Mesendoderm (in vitro differentiated cells): ENCODE measurements at regions not wholly inside any gene's neighbourhood (a gene's known extent, or its start where the extent isn't known, plus 50 kb on each side); places are given as distances from the start of the nearest gene placed in this dataset.

Experiments
- DNase-seq: peaks from one replicate; pipeline ENCODE4 v3.0.0; 2013
- H2AK5ac ChIP-seq: 2 replicates; pipeline ENCODE4 v1.6.1; 2013; ENCODE audit warnings: low read length, inconsistent platforms
- H2BK120ac ChIP-seq: 2 replicates; pipeline ENCODE4 v1.6.1; 2013; ENCODE audit warnings: low read depth, mild to moderate bottlenecking, low read length, moderate library complexity, mixed read lengths
- H2BK15ac ChIP-seq: replicated peaks from 2 replicates; pipeline ENCODE4 v1.6.1; 2013; ENCODE audit warnings: low read depth, mild to moderate bottlenecking, moderate library complexity
- H2BK5ac ChIP-seq: 2 replicates; pipeline ENCODE4 v1.6.1; 2013; ENCODE audit warnings: low read length, inconsistent platforms
- H3K18ac ChIP-seq: 2 replicates; pipeline ENCODE4 v1.6.1; 2013; ENCODE audit warnings: mild to moderate bottlenecking, low read length, mixed read lengths
- H3K23ac ChIP-seq: one replicate; pipeline ENCODE4 v1.6.1; 2013; ENCODE audit warnings: low read length
- H3K27ac ChIP-seq: 2 replicates; pipeline ENCODE4 v1.5.1; 2013; ENCODE audit warnings: low read depth, mild to moderate bottlenecking, inconsistent platforms, low read length, moderate library complexity
- H3K27me3 ChIP-seq: 2 replicates; pipeline ENCODE4 v1.6.1; 2013; ENCODE audit warnings: low read length, control low read depth, mild to moderate bottlenecking, inconsistent platforms; ENCODE audit not compliant: insufficient read depth, poor library complexity
- H3K36me3 ChIP-seq: 2 replicates; pipeline ENCODE4 v1.6.1; 2013; ENCODE audit warnings: low read length, inconsistent platforms; ENCODE audit not compliant: control insufficient read depth, insufficient read depth
- H3K4ac ChIP-seq: one replicate; pipeline ENCODE4 v1.6.1; 2013; ENCODE audit warnings: low read depth, mild to moderate bottlenecking, low read length, moderate library complexity
- H3K4me1 ChIP-seq: 2 replicates; pipeline ENCODE4 v1.6.1; 2013; ENCODE audit warnings: low read depth, low read length, inconsistent platforms; ENCODE audit not compliant: control insufficient read depth
- H3K4me2 ChIP-seq: 2 replicates; pipeline ENCODE4 v1.6.1; 2013; ENCODE audit warnings: low read length
- H3K4me3 ChIP-seq: 2 replicates; pipeline ENCODE4 v1.5.1; 2013; ENCODE audit warnings: mild to moderate bottlenecking, low read length
- H3K56ac ChIP-seq: one replicate; pipeline ENCODE4 v1.6.1; 2013; ENCODE audit warnings: low read length
- H3K79me1 ChIP-seq: 2 replicates; pipeline ENCODE4 v1.6.1; 2013; ENCODE audit warnings: low read length, inconsistent platforms
- H3K79me2 ChIP-seq: 2 replicates; pipeline ENCODE4 v1.6.1; 2013; ENCODE audit warnings: mild to moderate bottlenecking, low read length; ENCODE audit not compliant: control insufficient read depth, insufficient read depth
- H3K9ac ChIP-seq: 2 replicates; pipeline ENCODE4 v1.6.1; 2013; ENCODE audit warnings: low read length, inconsistent platforms
- H4K5ac ChIP-seq: one replicate; pipeline ENCODE4 v1.6.1; 2013; ENCODE audit warnings: low read length
- H4K8ac ChIP-seq: one replicate; pipeline ENCODE4 v1.6.1; 2013; ENCODE audit warnings: low read depth, mild to moderate bottlenecking, control low read depth, low read length, moderate library complexity
- WGBS: extraction: QIAGEN DNeasy Blood & Tissue Kit; methylation state at CpG from one replicate; pipeline ENCODE4 v1.1.7; 2013; ENCODE audit warnings: low lambda C conversion rate, missing lambda C conversion rate; ENCODE audit not compliant: insufficient coverage; ENCODE audit errors: extremely low coverage; 5-methylcytosine and 5-hydroxymethylcytosine counted together

GRCh38 chr21:36555199-36555800 lies 75.4 kb upstream of the CLDN14 start:
- Histone ChIP-seq H3K4me2 (no peak overlapping the region), H4K5ac (no peak overlapping the region), H2BK120ac (no peak overlapping the region), H3K4me3 (no peak overlapping the region), H3K4ac (no peak overlapping the region), H2BK5ac (no peak overlapping the region), H3K4me1 (no peaks in the 10 kb centered on the region), H3K9ac (no peak overlapping the region), H3K27ac (no peak overlapping the region), H3K56ac (no peak overlapping the region), H3K18ac (no peak overlapping the region), H2AK5ac (no peak overlapping the region), H3K27me3 (no peaks in the 10 kb centered on the region), H4K8ac (no peak overlapping the region), H3K79me2 (no peaks in the 10 kb centered on the region), H2BK15ac (no peak overlapping the region), H3K23ac (no peak overlapping the region), H3K79me1 (no peaks in the 10 kb centered on the region), H3K36me3 (no peaks in the 10 kb centered on the region)
- no peak for DNase-seq
- no CpG with 5 or more reads among the region's 16 CpGs for WGBS

- Histone ChIP-seq H3K56ac (no peak overlapping the region), H3K18ac (no peak overlapping the region), H3K27me3 (no peaks in the 10 kb centered on the region), H4K5ac (no peak overlapping the region), H3K4me3 (no peak overlapping the region), H3K9ac (no peak overlapping the region), H2AK5ac (no peak overlapping the region), H3K23ac (no peak overlapping the region), H3K36me3 (no peaks in the 10 kb centered on the region), H3K27ac (no peak overlapping the region), H3K4ac (no peak overlapping the region), H3K79me2 (no peaks in the 10 kb centered on the region), H3K4me2 (no peak overlapping the region), H4K8ac (no peak overlapping the region), H3K79me1 (no peaks in the 10 kb centered on the region), H3K4me1 (no peaks in the 10 kb centered on the region), H2BK120ac (no peak overlapping the region), H2BK15ac (no peak overlapping the region), H2BK5ac (no peak overlapping the region)
- DNase-seq, result no peak
- WGBS, result no CpG with 5 or more reads among the region's 3 CpGs
Measured at GRCh38 chr21:36557316-36557715, 77.4 kb upstream of the CLDN14 start.

DNA sequence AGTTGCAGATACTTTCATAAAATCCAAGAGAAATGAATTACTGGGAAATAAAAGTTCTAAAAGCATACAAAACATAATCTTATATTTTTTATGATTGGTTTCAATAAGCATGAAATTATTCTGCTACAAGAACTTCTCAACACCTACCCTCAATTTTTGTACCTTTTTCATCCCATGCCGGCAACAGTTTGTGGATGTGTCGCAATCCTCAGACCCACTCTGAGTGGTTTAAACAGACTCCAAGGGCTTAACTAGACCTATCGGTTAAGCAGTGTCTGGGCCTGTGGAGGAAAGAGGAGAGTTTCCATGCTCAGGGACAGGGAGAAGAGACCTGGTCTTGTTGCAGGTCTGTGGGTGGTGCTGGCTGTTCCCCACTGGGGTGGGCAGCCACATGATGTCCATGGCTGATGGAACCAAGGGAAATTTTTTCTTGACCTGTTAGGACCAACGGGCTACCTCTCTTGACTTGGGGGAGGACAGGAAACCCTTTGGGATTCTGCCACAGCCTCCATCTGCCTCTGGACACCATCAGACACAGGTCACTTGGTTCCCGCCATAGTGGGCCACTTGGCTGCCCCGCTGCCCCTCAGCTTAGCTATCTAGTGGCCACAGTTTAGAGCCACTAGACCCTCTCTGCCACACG lies 81.1 kb upstream of the CLDN14 start:
- Histone ChIP-seq H2BK120ac (no peak overlapping the region), H3K56ac (no peak overlapping the region), H3K79me1 (no peaks in the 10 kb centered on the region), H3K36me3 (no peaks in the 10 kb centered on the region), H2BK15ac (no peak overlapping the region), H3K18ac (no peak overlapping the region), H3K79me2 (no peaks in the 10 kb centered on the region), H3K23ac (no peak overlapping the region), H4K5ac (no peak overlapping the region), H3K4me2 (no peak overlapping the region), H3K4me1 (no peaks in the 10 kb centered on the region), H3K27ac (no peak overlapping the region), H4K8ac (no peak overlapping the region), H2AK5ac (no peak overlapping the region), H3K4me3 (no peak overlapping the region), H2BK5ac (no peak overlapping the region), H3K27me3 (no peaks in the 10 kb centered on the region), H3K9ac (no peak overlapping the region), H3K4ac (no peak overlapping the region)
- DNase-seq, result no peak
- no CpG with 5 or more reads among the region's 7 CpGs for WGBS

GRCh38 chr21:36563341-36563926 lies 83.5 kb upstream of the CLDN14 start:
- no CpG with 5 or more reads among the region's 12 CpGs for WGBS
- Histone ChIP-seq H2BK120ac (no peak overlapping the region), H4K5ac (no peak overlapping the region), H3K27me3 (no peaks in the 10 kb centered on the region), H3K79me2 (no peaks in the 10 kb centered on the region), H2BK15ac (no peak overlapping the region), H3K4ac (no peak overlapping the region), H3K4me2 (no peak overlapping the region), H3K18ac (no peak overlapping the region), H2BK5ac (no peak overlapping the region), H4K8ac (no peak overlapping the region), H3K56ac (no peak overlapping the region), H3K23ac (no peak overlapping the region), H3K4me1 (no peaks in the 10 kb centered on the region), H3K4me3 (no peak overlapping the region), H3K27ac (no peak overlapping the region), H2AK5ac (no peak overlapping the region), H3K9ac (no peak overlapping the region), H3K36me3 (no peaks in the 10 kb centered on the region), H3K79me1 (no peaks in the 10 kb centered on the region)
- DNase-seq, result no peak

DNA sequence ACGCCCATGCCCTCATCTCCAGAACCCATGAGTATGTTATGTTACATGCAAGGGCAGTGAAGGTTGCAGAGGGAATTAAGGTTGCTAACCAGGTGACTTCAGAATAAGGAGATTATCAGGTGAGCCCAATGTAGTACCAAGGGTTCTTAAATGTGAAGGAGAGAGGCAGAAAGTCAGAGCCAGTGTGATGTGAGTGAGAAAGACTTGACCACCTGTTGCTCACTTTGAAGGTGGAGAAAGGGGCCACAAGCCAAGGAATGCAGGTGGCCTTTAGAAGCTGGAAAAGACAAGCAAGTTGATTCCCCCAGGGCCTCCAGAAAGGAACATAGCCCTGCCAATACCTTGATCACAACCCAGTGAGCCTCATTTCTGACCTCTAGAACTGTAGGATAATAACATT lies 84.7 kb upstream of the CLDN14 start:
- Histone ChIP-seq H3K79me2 (no peaks in the 10 kb centered on the region), H3K27ac (no peak overlapping the region), H2BK5ac (no peak overlapping the region), H3K36me3 (no peaks in the 10 kb centered on the region), H4K8ac (no peak overlapping the region), H4K5ac (no peak overlapping the region), H3K4me1 (no peaks in the 10 kb centered on the region), H3K27me3 (no peaks in the 10 kb centered on the region), H3K4me3 (no peak overlapping the region), H2BK120ac (no peak overlapping the region), H3K4me2 (no peak overlapping the region), H3K23ac (no peak overlapping the region), H3K9ac (no peak overlapping the region), H2AK5ac (no peak overlapping the region), H2BK15ac (no peak overlapping the region), H3K56ac (no peak overlapping the region), H3K4ac (no peak overlapping the region), H3K18ac (no peak overlapping the region), H3K79me1 (no peaks in the 10 kb centered on the region)
- no CpG with 5 or more reads among the region's 1 CpG for WGBS
- no peak for DNase-seq
